Stimulated activated CD4-positive, alpha-beta T cell treated with anti-CD3 and anti-CD28 coated beads, Interleukin-4, amount 100 ng/mL, for 48 hours (primary cell): ENCODE measurements at regions not wholly inside any gene's neighbourhood (a gene's known extent, or its start where the extent isn't known, plus 50 kb on each side); places are given as distances from the start of the nearest gene placed in this dataset.
A peak's percentile ranks its signal among the peaks of the same experiment; 100 is the strongest.
"Not testable (repeated sequence)": the region's sequence is repeated elsewhere in the genome, so short reads cannot be mapped to it uniquely, and the experiment has no call there.

Experiments
- DNase-seq, 2 donors: peaks; one replicate each; pipeline ENCODE4 v3.0.0-alpha.2; 2020; ENCODE audit warnings: low read depth in 2 of 2

GRCh38 chr12:13924286-13924685 lies 57.1 kb downstream of the GRIN2B start:
- DNase-seq: no peak

GRCh38 chr12:13918897-13919296 lies 62.5 kb downstream of the GRIN2B start:
- DNase-seq: no peak

- no peak for DNase-seq
These were observed 66.3 kb downstream of the GRIN2B start for GRCh38 chr12:13915096-13915495.

GRCh38 chr12:13913371-13913770 lies 68.0 kb downstream of the GRIN2B start:
- no peak for DNase-seq

GRCh38 chr12:13911756-13912554 lies 69.4 kb downstream of the GRIN2B start:
- DNase-seq: no peak

GRCh38 chr12:13905794-13906193 lies 75.6 kb downstream of the GRIN2B start:
- no peak for DNase-seq

- no peak for DNase-seq
These were observed 80.7 kb downstream of the GRIN2B start for GRCh38 chr12:13900718-13901117.

- DNase-seq: not testable (repeated sequence)
These were observed 83.0 kb downstream of the GRIN2B start for GRCh38 chr12:13898387-13898786.

GRCh38 chr12:13897811-13898210 lies 83.6 kb downstream of the GRIN2B start:
- no peak for DNase-seq

- no peak for DNase-seq
These were observed 85.3 kb downstream of the GRIN2B start for GRCh38 chr12:13896063-13896626.

- no peak for DNase-seq
These were observed 89.5 kb downstream of the GRIN2B start for GRCh38 chr12:13891902-13892301.

GRCh38 chr12:13890943-13891342 lies 90.5 kb downstream of the GRIN2B start:
- DNase-seq: no peak

- no peak for DNase-seq
These were observed 93.5 kb downstream of the GRIN2B start for GRCh38 chr12:13887779-13888388.

GRCh38 chr12:13882176-13882575 lies 99.2 kb downstream of the GRIN2B start:
- no peak for DNase-seq

- no peak for DNase-seq
These were observed 100.8 kb downstream of the GRIN2B start for GRCh38 chr12:13880613-13881012.

- DNase-seq: no peak
These were observed 105.7 kb downstream of the GRIN2B start for GRCh38 chr12:13875744-13876143.

GRCh38 chr12:13870255-13870654 lies 111.1 kb downstream of the GRIN2B start:
- DNase-seq: no peak

GRCh38 chr12:13864081-13864673 lies 117.2 kb downstream of the GRIN2B start:
- DNase-seq: peak; percentile 41 to 52

- DNase-seq: no peak
These were observed 123.7 kb downstream of the GRIN2B start for GRCh38 chr12:13857750-13858149.

- no peak for DNase-seq
These were observed 127.9 kb downstream of the GRIN2B start for GRCh38 chr12:13853471-13853870.

- DNase-seq: no peak
These were observed 129.6 kb downstream of the GRIN2B start for GRCh38 chr12:13851828-13852227.

- DNase-seq: no peak
These were observed 131.9 kb downstream of the GRIN2B start for GRCh38 chr12:13849456-13849855.

GRCh38 chr12:13843841-13844240 lies 137.6 kb downstream of the GRIN2B start:
- DNase-seq: no peak
